GM12878 (cell line): ENCODE measurements at regions not wholly inside any gene's neighbourhood (a gene's known extent, or its start where the extent isn't known, plus 50 kb on each side); places are given as distances from the start of the nearest gene placed in this dataset.

ENCODE experiments used
- ATAC-seq: fragments of 200-7000 bp; cut with Tn5 transposase; 3 replicates; pipeline ENCODE4 v1.9.1; 2020; ENCODE audit warnings: mild to moderate bottlenecking, moderate library complexity
- BruUV-seq: library from RNA; stranded (reverse); fragments of 400-500 nt; replicated peaks from 2 replicates; lab custom pipeline; 2021; lab: Mats Ljungman, UMichigan
- CTCF ChIA-PET: fragments of 300-600 bp; sonication (Branson Sonifier 250); formaldehyde crosslinking; extraction: SDS; loops from one replicate; lab custom pipeline; 2021; ENCODE audit warnings: inconsistent platforms; lab: Yijun Ruan, JAX
- POLR2A ChIA-PET: fragments of 350-600 bp; formaldehyde crosslinking; extraction: SDS; loops from one replicate; lab custom pipeline; 2021; ENCODE audit warnings: inconsistent platforms; lab: Charles Lee
- RAD21 ChIA-PET: fragments of 300-600 bp; sonication (Branson Sonifier 250); formaldehyde crosslinking; loops from one replicate; lab custom pipeline; 2023; ENCODE audit warnings: antibody characterized with exemption; ENCODE audit not compliant: unreplicated experiment; lab: Charles Lee
- SMC1A ChIA-PET: fragments of 300-600 bp; sonication (Branson Sonifier 250); formaldehyde crosslinking; loops from one replicate; lab custom pipeline; 2023; ENCODE audit not compliant: unreplicated experiment, uncharacterized antibody; lab: Charles Lee
- DNase-seq: peaks from one replicate; pipeline ENCODE4 v3.0.0-alpha.2; 2011; ENCODE audit warnings: low read depth, low spot score
- FAIRE-seq: peaks from 3 replicates; lab custom pipeline; 2011; peaks lifted over from hg19 to GRCh38; lab: Jason Lieb, UNC
- H2AFZ ChIP-seq: 2 replicates; pipeline ENCODE4 v1.6.0; 2011; ENCODE audit warnings: low read depth, low read length, control low read depth; ENCODE audit not compliant: control insufficient read depth
- H3K27ac ChIP-seq: 2 replicates; pipeline ENCODE4 v1.5.1; 2011; ENCODE audit warnings: control low read depth; ENCODE audit not compliant: control insufficient read depth, insufficient read depth
- H3K27me3 ChIP-seq, 2 experiments: replicated peaks in 1 of 2; 2 replicates each; pipeline versions ENCODE4 v1.6.0 to v1.6.1; 2011; ENCODE audit warnings: low read length in 1 of 2; ENCODE audit not compliant: control insufficient read depth in 2 of 2, insufficient read depth in 2 of 2
- H3K36me3 ChIP-seq, 2 experiments: 2 replicates each; pipeline ENCODE4 v1.5.1; 2011; ENCODE audit warnings: low read length in 1 of 2; ENCODE audit not compliant: control insufficient read depth in 2 of 2, insufficient read depth in 2 of 2
- H3K4me1 ChIP-seq: 2 replicates; pipeline ENCODE4 v1.6.1; 2011; ENCODE audit warnings: mild to moderate bottlenecking, low read length, moderate library complexity, mixed read lengths; ENCODE audit not compliant: control insufficient read depth, insufficient read depth
- H3K4me2 ChIP-seq: 2 replicates; pipeline ENCODE4 v1.6.0; 2011; ENCODE audit warnings: control low read depth; ENCODE audit not compliant: control insufficient read depth, insufficient read depth
- H3K4me3 ChIP-seq: fragments of 200-600 bp; sonication (generic); 2 replicates; pipeline ENCODE4 v1.5.1; 2016
- H3K79me2 ChIP-seq: 2 replicates; pipeline ENCODE4 v1.6.0; 2011; ENCODE audit warnings: low read length; ENCODE audit not compliant: control insufficient read depth, insufficient read depth
- H3K9ac ChIP-seq: 2 replicates; pipeline ENCODE4 v1.8.0; 2011; ENCODE audit warnings: low read length, control low read depth, mixed read lengths; ENCODE audit not compliant: control insufficient read depth, insufficient read depth
- H3K9me3 ChIP-seq: replicated peaks from 3 replicates; pipeline ENCODE4 v1.5.1; 2011; ENCODE audit warnings: mild to moderate bottlenecking, low read length; ENCODE audit not compliant: control insufficient read depth, insufficient read depth
- H4K20me1 ChIP-seq: 2 replicates; pipeline ENCODE4 v1.6.0; 2011; ENCODE audit not compliant: control insufficient read depth, insufficient read depth
- CREM ChIP-seq: IDR thresholded peaks from 2 replicates; pipeline ENCODE4 v1.6.1; 2014; ENCODE audit warnings: antibody characterized with exemption, low read depth
- GATAD2B ChIP-seq: fragments of 450-650 bp; conservative IDR thresholded peaks from 2 replicates; pipeline ENCODE4 v1.6.1; 2017; ENCODE audit warnings: low read depth, mild to moderate bottlenecking, moderate library complexity
- IRF4 ChIP-seq: IDR thresholded peaks from 2 replicates; pipeline ENCODE4 v1.6.1; 2011; ENCODE audit warnings: low read depth, low read length
- POU2F2 ChIP-seq: IDR thresholded peaks from 3 replicates; pipeline ENCODE4 v1.6.1; 2011; ENCODE audit warnings: low read depth, mild to moderate bottlenecking, low read length, borderline replicate concordance
- RB1 ChIP-seq: fragments of 450-650 bp; formaldehyde crosslinking; IDR thresholded peaks from 2 replicates; pipeline ENCODE4 v1.6.1; 2017; ENCODE audit warnings: mild to moderate bottlenecking, borderline replicate concordance
- SMC3 ChIP-seq: IDR thresholded peaks from 2 replicates; pipeline ENCODE4 v1.6.1; 2011; ENCODE audit warnings: low read length, improper control_type of control experiment, borderline replicate concordance
- WGBS: methylation state at CpG from one replicate; pipeline ENCODE4 v1.1.6; 2016; ENCODE audit warnings: low lambda C conversion rate; ENCODE audit not compliant: insufficient replicate concordance, insufficient coverage; ENCODE audit errors: missing lambda C conversion rate; 5-methylcytosine and 5-hydroxymethylcytosine counted together
- in situ Hi-C: fragments of 300-500 bp; cut with MboI; formaldehyde crosslinking; loops from 9 replicates; pipeline ENCODE4 v1.14.3; 2018; ENCODE audit warnings: mixed read lengths
- intact Hi-C: fragments of 100-400 bp; cut with micrococcal nuclease; formaldehyde crosslinking; loops from one replicate; pipeline ENCODE4 v1.14.2; 2022; ENCODE audit not compliant: unreplicated experiment
- TF ChIP-seq, protein P1 (sequence below): fragments of 450-650 bp; formaldehyde crosslinking; IDR thresholded peaks from 2 replicates; pipeline ENCODE4 v1.4.0; 2022; ENCODE audit warnings: mild to moderate bottlenecking, moderate library complexity

DNA sequence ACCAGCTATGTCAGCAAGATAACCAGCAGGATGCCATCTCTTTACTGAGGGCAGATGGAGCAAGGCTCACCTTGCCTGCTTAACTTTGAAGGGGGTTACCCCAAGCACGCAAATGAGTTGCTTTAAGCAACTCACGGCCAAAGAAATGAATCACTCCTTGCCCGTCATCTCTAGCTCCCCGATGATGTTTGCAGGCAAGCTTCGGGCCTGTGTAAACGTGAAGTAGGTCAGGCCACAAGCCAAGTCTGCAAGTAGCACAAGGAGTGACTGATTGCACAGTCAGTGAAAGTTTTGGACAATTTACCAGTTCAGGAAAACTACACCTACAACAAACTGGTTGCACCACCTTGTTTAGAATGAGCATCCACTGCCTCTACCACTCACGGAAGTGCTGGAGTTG is 699.7 kb upstream of the TBX3 start:
- ChIA-PET SMC1A (interaction anchor here (1.0 kb wide), 2 partner anchors 13 to 235 kb away, joined by 3 read pairs; no protein-coding TSS in a partner anchor), CTCF (interaction anchor here (1.8 kb wide), 1 partner anchor 74 kb away, joined by 3 read pairs; no protein-coding TSS in a partner anchor), POLR2A (no interaction called here), RAD21 (interaction anchor here (0.6 kb wide), 1 partner anchor 130 kb away, joined by 3 read pairs; no protein-coding TSS in a partner anchor)
- FAIRE-seq: no peak
- Histone ChIP-seq H3K9ac (no peak overlapping the region), H3K4me1 (peaks cover 7% of the 10 kb centered on the region), H2AFZ (no peak overlapping the region), H3K27me3 (no peaks in the 10 kb centered on the region), H3K9me3 (no peaks in the 10 kb centered on the region; the same call in 2 of the 3 replicates), H4K20me1 (no peaks in the 10 kb centered on the region), H3K27ac (no peak overlapping the region), H3K79me2 (no peaks in the 10 kb centered on the region), H3K4me2 (no peak overlapping the region), H3K4me3 (no peak overlapping the region), H3K36me3 (no peaks in the 10 kb centered on the region)
- in situ Hi-C loops: no loop called here
- no TSS peak for BruUV-seq
- TF ChIP-seq, protein P1, sequence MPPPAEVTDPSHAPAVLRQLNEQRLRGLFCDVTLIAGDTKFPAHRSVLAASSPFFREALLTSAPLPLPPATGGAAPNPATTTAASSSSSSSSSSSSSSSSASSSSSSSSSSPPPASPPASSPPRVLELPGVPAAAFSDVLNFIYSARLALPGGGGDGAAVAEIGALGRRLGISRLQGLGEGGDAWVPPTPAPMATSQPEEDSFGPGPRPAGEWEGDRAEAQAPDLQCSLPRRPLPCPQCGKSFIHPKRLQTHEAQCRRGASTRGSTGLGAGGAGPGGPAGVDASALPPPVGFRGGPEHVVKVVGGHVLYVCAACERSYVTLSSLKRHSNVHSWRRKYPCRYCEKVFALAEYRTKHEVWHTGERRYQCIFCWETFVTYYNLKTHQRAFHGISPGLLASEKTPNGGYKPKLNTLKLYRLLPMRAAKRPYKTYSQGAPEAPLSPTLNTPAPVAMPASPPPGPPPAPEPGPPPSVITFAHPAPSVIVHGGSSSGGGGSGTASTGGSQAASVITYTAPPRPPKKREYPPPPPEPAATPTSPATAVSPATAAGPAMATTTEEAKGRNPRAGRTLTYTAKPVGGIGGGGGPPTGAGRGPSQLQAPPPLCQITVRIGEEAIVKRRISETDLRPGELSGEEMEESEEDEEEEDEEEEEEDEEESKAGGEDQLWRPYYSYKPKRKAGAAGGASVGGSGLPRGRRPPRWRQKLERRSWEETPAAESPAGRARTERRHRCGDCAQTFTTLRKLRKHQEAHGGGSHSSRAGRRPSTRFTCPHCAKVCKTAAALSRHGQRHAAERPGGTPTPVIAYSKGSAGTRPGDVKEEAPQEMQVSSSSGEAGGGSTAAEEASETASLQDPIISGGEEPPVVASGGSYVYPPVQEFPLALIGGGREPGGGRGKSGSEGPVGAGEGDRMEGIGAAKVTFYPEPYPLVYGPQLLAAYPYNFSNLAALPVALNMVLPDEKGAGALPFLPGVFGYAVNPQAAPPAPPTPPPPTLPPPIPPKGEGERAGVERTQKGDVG (CRISPR knock-in tag): no peak
- TF ChIP-seq RB1 (no peak), GATAD2B (no peak), IRF4 (no peak), CREM (no peak), SMC3 (no peak), POU2F2 (peak; percentile 27; the same call in 1 of the 3 replicates)
- WGBS: 22% methylated on average over 7 of the region's 7 CpGs
- ATAC-seq: peak; percentile 59
- DNase-seq: no peak
- intact Hi-C loops: no loop called here
